NCI-H446 (cell line): ENCODE measurements at regions not wholly inside any gene's neighbourhood (a gene's known extent, or its start where the extent isn't known, plus 50 kb on each side); places are given as distances from the start of the nearest gene placed in this dataset.
A peak's percentile ranks its signal among the peaks of the same experiment; 100 is the strongest.
"Not testable (repeated sequence)": the region's sequence is repeated elsewhere in the genome, so short reads cannot be mapped to it uniquely, and the experiment has no call there.

Experiments used
- DNase-seq, 2 experiments: peaks; one replicate each; lab custom pipeline; 2025; lab: John Stamatoyannopoulos, UW

DNA sequence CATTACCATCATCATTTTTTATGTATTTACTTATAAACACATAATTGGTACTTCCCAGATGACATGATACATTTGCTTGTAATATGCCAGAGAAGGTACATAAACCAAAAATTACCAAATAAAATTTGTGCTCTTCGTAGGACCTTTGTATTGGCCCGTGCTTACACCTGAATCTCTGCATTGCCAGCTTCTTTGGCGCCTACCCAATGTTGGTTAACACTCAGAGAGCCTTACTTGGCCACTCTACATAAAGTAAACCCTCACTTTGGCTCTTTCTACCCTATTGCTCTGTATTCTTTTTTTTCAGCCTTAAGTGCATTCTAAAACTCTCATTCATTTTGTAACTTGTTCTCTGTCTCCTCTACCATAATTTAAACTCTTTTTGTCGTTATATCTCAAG, 148.1 kb upstream of the ZNF608 start:
- DNase-seq, result no peak

DNA sequence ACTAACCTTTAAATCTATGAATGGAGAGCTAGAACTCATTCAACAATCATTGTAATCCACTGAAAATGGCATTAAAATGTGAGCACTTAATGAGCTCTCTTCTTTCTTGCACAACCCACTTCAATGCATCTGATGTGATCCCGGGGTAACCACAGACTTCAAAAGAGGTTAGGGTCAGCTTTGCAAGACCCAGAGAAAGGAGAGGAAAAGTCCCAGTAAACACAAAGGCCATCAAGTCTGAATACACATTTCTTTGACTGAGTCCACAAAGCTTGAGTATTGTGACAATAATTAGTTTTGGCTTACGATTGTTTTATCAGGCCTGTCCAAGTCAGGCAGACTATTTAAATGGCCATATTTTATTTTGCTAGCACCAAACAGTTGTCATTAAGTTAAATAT, 148.8 kb upstream of the ZNF608 start:
- DNase-seq, result no peak

- peak in 1 of 2 experiments; percentile 13 for DNase-seq
Observed at GRCh38 chr5:124901081-124901480, 154.6 kb upstream of the ZNF608 start.

DNA sequence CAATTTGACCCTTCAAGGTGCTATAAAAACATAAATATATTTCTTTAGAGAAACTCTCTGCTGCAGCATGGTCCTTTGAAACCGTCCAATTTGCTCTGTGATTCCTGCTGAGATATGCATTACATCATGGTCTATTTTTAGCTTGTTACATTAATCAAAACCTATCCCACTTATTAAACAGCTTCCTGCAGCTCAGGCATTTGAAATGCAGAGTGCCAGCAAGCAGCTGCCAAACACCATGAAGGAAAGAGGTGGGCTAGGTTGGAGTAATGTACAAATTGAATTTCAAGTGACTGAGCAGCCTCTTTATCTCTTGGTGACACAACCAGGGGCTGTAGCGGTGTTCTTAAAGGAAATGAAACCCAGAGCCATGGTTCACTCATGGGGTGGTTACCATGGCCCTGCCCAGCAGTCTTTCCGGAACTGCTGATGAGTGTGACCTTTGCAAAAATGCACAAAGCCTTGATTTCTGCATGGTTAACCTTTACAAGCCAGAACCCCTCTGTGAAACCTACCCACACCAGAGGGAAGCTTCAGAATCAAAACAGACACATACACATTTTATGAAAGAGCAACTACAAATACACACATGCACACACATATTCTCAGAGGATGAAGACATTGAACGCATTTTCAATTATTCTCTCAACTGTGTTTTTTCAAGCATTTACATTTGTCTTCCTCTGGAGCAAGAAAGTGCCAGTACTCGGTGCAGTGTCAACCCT, 155.8 kb upstream of the ZNF608 start:
- DNase-seq, result peak; percentile 77 to 82

DNA sequence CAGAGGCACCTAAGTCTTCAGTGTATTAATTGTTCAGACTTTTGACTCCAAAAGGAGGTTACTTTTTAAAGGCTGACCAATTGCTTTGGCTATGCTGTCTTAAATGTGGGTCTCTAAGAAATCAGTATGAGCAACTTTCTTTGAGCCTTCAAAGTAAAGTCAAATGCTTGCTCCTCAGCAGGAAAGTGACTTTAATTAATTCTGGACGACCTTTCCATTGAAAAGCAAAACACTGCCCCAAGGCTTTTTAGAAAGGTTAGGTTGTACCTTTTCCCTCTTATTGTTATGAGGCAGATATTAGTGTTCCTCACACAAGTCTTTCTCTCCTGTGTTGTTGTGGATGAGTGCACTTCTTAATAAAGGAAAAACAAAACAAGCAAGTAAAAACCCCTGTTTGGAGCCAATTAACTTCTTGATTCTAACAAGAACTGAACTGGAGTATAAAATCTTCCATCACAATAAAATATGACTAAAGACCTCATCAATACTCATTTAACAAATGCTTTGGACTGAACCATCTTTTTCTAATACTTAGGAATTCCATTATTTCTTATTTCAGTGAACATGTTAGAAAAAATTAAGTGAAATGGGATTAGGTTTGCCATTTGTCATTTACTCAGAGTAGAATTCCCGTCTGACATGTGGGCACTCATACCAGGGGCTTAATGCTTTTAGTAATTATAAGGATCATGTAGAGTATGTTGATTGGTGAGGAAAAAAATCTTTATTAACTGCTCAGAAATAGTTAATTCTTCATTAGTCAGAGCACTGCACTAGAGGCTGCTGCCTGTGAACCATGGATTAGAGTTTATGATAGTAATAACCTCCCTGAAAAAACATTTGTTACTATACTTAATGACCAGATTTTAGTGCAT, 159.1 kb upstream of the ZNF608 start:
- DNase-seq, result no peak

DNA sequence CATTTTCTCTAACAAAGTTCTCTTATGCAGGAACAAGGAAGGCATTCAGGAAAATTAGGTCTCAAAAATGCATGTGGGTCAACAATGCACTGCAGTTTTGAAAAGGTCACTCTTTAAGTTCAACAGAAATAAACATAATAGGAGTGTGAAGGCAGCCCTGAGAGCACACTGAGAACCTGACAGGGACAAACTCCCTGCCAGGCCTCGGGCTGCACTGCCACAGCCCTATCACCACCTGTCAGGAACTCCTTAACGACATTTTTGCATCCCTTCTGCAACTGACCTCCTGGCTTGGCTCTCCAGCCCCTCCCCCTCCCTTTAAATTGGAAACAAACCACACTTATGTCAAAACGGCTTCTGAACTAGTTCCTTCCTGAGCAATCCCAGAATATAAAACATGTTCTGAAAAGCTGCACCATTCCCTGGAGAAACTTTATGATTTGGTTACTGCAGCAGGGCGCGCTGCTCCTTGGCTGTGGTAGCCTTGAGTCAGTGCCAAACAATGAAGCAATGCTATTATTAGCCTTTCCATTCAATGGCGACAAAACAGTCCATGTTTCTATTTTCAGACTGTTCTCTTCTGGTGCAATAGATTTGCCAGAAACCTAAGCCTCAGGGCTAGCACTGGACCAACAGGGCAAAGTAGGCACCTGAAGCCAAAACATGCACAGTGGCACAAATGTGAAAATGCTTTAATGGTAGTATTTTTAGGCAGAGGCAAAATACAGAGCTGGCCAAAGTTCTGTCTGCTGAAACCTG, 160.1 kb upstream of the ZNF608 start:
- DNase-seq, result peak; percentile 53 to 91

DNA sequence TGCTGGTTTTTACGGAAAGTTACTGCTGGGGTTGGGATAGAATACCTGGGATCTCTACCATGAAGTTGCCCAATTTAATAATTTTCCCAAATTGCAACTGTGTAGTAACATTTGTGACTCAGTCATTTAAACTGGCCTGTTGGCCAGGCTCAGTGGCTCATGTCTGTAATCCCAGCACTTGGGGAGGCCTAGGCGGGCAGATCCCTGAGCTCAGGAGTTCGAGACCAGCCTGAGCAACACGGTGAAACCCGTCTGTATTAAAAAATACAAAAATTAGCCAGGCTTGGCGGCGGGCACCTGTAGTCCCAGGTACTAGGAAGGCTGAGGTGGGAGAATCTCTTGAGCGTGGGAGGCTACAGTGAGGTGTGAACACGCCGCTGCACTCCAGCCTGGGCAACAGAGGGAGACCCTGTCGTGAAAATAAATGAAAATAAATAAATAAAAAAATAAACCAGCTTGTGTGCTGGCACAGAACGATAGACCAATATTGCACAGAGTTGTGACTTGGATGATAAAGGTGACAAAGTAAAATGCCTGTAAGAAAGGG, 160.7 kb upstream of the ZNF608 start:
- no peak for DNase-seq

DNA sequence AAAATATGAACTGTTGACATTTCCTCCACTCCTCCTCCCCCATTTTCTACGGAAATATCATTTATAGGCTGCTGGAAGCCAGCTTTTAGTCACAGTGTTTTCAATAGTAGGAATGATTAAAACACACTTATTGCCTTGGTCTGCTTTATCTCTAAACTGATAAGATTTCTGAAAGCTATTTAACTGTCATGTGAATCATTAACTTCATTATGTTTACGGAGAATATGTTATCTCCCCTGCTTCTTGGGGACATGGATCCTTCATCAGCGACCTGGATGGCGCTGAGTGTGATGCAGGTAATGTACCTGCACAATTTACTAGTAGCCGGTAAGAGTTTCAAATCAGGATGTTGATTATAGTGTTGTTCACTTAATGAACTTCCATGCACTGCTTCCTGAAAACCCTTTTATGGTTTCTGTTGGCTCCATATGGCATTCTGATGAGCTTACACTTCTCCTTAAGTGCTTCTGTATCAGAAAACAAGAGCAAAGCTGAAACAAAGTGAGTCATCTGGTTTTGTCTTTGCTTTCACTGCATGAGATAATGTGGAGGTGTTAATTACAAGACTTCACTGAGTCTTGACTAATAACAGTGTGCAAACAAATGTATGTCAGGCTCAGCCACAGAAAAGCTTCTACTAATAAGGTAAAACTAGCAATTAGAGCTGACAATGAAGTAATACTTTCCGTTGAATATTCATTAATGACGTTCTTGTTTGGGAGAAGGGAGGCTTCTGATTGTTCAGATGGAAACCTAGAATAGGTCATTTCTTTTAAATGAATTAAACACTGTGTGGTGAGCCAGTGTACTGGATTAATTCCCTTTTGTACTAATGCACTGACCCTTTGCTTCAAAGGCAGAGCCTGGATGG, 162.4 kb upstream of the ZNF608 start:
- peak in 1 of 2 experiments; percentile 37 for DNase-seq

DNA sequence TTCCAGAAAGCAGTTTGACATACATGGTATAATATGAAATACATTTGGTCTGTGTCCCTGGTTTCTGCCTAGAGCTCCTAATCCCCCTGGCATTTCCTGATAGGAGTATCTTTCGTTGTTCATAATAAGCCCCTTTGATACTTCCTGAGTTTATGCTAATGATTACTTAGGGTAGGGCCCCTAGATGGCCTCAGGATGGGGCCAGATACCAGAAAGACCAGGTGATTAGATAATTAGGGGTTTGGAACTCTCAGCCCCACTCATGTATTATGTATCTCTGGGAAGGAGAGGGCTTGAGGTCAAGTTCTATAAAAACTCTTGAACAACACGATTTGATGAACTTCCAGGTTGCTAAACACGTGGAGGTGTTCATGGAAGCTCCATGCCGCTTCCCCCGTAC, 163.3 kb upstream of the ZNF608 start:
- no peak for DNase-seq

DNA sequence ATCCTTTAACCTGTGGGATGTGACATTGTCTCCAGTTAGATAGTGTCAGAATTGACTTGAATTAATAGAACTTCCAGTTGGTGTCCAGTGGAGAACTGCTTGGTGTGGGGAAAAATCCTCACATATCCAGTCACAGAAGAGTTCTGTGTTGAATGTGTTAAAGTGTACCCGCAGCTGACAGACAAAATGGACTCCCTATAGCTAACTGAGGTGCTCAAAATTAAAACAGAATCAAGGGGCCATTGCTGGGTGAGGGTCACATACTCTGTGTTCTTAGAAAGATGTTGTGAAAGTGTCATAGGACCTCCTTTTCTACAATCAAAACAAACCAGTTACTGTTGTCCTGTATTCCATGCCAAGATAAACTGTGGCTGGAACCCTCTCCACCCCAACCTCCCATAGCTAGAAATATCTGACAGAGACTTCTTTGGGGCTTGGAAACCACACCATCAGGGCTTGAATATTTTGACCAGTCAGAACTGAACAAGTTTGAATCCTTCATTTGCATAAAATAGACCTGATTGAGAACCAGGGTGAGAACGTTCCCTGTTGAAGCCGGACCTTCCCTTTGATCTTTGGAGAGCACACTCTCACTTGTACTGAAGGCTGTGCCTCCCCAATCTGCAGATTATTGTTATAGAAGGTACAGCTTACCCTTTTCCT, 164.0 kb upstream of the ZNF608 start:
- no peak for DNase-seq

DNA sequence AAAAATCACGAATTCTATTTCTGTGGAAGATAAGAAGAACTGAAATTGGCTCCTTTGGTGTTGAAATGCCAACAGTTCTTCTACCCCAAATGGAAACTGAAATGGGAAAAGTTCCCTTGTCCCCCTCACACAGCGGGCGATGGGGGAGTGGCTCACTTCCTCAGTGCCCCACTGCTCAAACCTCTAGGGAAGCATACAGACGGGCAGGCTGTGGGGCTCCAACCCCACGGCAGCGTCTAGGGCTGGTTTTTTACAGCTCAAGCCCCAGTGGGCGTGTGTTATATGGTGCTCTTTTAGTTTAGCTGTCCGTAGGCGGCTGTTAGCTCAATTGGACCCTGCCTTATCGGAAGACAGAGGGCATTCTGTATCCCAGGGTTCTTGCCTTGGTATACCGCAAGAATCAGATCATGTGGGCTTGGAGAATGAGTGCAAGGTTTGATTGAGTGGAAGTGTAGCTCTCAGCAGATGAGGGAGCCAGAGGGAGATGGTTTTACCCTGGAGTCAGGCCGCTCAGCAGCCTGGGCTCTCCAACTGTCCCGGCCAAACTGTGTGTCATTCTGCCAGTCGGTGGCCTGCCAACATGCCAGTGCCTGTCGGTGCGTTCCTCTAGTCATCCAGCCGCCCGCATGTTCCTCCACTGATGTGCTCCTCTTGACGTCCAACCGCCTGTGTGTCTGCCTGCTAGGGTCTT, 166.3 kb upstream of the ZNF608 start:
- no peak for DNase-seq

DNA sequence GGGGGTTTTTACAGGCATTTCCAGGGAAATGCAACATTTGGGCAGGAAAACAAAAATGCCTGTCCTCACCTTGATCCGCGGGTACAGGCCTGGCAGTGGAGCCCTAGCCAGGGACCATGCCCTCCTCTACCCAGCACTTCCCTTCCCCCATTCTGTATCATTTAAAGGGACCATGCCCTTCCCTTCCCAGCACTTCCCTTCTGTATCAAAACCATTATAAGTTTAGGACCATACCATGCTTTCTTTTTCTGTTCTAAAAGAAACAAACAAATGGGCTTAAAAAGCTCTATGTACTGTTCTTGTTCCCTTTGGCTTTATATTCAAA, 166.9 kb upstream of the ZNF608 start:
- no peak for DNase-seq

DNA sequence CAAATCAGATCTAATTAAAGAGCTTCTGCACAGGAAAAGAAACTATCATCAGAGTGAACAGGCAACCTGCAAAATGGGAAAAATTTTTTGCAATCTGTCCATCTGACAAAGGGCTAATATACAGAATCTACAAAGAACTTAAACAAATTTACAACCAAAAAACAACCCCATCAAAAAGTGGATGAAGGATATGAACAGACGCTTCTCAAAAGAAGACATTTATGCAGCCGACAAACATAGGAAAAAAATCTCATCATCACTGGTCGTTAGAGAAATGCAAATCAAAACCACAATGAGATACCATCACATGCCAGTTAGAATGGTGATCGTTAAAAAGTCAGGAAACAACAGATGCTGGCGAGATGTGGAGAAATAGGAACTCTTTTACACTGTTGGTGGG, 169.9 kb upstream of the ZNF608 start:
- not testable (repeated sequence) for DNase-seq

DNA sequence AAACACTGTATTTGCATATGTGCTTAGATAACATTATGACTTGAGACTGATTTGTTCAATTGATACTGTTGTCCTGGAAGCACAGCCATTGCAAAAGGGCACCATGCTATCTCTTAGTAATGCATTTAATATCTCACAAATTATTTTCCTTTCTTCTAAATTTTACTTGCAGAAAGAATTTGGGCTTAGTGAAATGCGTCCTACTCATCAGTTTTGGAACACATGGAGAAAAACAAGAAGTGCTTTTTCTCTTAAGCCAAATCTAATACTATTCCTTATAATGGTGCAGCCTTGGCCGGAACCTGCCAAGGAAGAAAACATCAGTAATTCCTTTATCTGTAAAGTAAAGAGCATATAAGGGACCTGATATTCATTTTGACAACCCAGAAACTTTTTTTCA, 172.2 kb upstream of the ZNF608 start:
- DNase-seq, result no peak

- DNase-seq, result no peak
Observed at GRCh38 chr5:124919076-124919475, 172.6 kb upstream of the ZNF608 start.

- DNase-seq, result no peak
Observed at GRCh38 chr5:124919747-124920525, 173.5 kb upstream of the ZNF608 start.

DNA sequence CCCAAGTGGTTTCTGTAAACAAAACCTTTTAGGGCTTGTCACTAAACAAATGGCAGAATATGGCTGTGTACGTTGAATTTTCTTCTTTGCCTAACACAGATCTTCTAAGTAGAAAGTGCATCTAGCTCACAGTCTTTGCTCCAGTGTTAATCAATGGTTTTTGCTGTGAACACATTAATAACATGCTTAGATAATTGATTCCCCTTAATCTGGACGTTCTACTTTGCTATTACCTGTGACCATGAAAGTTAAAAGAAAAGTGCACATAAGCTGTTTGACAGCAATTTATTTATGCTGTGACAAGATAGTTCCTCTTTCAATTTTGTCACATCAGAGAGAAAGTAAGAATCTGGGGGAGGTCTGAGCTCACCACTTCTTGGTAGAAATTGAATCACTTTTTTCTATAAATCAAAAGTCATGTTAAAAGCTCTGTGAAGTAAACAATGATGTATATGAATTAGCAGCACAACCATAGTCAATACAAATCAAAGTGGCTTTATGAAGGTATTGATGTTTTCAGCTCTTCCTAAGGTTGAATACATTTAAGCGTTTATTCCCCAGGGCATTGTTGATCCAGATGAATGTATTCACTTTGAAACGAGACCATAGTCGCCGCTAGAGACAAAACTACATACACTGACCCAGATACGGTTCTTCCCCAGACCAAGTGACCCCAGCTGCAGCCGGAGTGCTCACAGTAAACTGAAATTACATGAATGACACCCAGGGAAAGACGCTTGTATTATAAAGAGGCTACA, 174.6 kb upstream of the ZNF608 start:
- no peak for DNase-seq

DNA sequence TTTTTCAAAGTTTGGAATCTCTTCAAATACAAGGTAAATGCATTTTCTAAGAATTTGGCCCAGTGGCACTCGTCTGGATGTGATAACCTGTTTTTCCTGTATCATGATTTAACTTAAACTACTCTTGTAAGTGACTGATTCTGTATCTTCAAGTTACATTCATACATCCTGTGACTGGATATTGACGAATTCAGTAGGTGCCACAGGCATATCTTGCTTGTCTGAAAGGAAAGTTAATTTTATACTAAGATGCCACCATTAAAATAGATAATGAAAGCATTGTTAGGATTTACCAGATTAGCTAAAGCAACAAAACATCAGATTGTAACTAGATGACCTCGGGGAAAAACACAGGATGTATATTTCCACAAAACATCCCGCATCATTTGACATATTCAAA, 175.3 kb upstream of the ZNF608 start:
- DNase-seq, result no peak
